ENCODE measurements at regions not wholly inside any gene's neighbourhood (a gene's known extent, or its start where the extent isn't known, plus 50 kb on each side); places are given as distances from the start of the nearest gene placed in this dataset.

DNA sequence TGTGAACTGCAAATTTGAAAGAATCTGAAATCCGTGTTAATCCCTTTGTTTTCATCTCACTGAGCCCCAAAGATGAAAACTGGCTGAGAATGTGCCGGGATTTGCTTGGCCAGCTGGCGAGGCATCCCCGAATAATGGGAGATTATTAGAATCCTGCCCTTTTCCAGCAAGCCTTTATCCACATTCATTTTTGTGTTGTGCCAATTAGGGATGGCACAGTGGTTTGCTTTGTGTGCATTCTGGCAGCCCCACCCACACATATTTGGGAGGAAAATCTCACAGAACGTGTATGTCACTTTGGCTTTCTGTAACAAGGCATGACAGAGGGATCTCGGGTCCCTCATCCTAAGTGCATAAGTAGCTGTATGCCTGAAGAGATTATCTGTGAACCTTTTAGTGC, 405.8 kb upstream of the FAM98A start:
- TF ChIP-seq, protein P1, sequence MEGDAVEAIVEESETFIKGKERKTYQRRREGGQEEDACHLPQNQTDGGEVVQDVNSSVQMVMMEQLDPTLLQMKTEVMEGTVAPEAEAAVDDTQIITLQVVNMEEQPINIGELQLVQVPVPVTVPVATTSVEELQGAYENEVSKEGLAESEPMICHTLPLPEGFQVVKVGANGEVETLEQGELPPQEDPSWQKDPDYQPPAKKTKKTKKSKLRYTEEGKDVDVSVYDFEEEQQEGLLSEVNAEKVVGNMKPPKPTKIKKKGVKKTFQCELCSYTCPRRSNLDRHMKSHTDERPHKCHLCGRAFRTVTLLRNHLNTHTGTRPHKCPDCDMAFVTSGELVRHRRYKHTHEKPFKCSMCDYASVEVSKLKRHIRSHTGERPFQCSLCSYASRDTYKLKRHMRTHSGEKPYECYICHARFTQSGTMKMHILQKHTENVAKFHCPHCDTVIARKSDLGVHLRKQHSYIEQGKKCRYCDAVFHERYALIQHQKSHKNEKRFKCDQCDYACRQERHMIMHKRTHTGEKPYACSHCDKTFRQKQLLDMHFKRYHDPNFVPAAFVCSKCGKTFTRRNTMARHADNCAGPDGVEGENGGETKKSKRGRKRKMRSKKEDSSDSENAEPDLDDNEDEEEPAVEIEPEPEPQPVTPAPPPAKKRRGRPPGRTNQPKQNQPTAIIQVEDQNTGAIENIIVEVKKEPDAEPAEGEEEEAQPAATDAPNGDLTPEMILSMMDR (IDR thresholded peaks at IDR 0.05; ENCODE audit: low read depth, low read length), result no peak
- no peak for DNase-seq (ENCODE audit: extremely low read depth, low read depth)

DNA sequence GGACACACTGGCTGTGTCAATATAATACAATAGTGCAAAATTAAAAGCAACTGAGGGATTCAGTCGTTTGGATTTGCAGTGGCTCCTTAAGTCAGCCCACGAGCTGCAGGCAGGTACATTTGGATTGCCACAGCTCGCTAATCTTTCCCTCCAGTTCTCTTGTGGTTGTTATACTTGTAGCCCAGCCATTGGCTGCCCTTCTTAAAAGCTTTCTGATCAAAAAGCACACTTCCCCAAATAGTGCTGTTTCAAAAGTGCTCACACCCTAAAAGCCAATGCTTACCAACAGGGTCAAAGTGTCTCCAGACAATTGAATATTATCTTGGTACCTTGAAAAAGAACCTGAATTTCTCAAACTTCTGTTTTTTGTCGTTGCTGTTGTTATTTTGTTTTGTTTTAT, 404.7 kb upstream of the FAM98A start:
- TF ChIP-seq, protein P1 (IDR thresholded peaks at IDR 0.05; ENCODE audit: low read depth, low read length), result no peak
- DNase-seq (ENCODE audit: extremely low read depth, low read depth), result no peak

DNA sequence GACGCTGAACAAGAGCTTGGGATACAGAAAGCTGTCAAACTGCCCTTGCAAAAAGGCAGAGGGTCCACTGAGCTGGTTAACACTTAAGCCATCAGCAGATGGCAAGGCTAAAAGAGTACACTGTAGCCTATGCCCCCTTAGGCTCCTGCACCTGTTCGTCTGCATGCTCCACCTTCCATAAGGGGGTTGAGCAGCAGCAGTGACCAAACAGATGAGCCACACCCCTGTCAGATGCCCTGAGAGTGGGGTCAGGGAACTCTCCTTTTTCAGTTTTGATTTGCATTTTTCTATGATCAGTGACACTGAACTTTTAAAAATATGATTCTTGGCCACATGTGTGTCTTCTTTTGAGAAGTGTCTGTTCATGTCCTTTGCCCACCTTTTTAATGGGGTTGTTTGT, 402.5 kb upstream of the FAM98A start:
- DNase-seq (ENCODE audit: extremely low read depth, low read depth), result no peak

DNA sequence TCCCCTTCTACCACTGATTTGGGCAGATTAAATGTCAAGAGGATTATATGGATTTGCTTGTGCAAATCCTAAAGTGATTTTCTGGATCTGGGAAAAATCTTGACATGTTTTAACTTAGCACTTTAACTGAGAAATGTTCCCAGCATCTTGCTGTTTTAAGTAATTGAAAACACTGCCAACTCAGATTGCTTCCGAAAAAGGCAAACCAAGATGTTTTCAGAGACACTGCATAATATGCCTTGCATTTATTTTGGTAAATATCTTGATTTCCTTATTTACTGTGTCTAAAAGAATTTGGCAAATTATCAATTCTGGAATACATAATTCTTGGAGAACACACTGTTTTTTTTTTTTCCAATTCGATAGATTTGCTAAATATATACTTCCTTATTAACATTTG, 385.0 kb upstream of the FAM98A start:
- TF ChIP-seq, protein P1 (IDR thresholded peaks at IDR 0.05; ENCODE audit: low read depth, low read length), result no peak
- DNase-seq (ENCODE audit: extremely low read depth, low read depth), result no peak

More for the DNA sequence above, 402.5 kb upstream of the FAM98A start:
- TF ChIP-seq, protein P1 (IDR thresholded peaks at IDR 0.05; ENCODE audit: low read depth, low read length), result no peak

DNA sequence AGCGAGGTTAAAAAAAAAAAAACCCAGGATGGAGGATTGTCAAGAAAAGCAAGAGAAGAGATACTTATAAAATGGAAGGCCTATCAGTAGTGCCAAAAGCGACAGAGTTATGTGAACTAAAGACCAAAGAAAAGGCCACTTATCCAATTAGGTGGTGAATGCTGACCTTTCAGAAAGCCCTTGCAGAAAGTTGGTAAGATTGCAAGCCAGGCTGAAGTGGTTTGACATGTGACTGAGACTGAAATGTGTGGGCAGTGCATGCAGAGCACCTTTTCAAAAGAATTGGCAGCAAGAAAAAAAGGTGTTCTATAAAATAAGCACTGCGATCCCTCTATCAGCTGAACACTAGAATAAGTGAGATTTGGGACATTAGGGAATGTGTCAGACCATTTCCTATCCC, 379.4 kb upstream of the FAM98A start:
- TF ChIP-seq, protein P1 (IDR thresholded peaks at IDR 0.05; ENCODE audit: low read depth, low read length), result no peak
- DNase-seq (ENCODE audit: extremely low read depth, low read depth), result no peak

DNA sequence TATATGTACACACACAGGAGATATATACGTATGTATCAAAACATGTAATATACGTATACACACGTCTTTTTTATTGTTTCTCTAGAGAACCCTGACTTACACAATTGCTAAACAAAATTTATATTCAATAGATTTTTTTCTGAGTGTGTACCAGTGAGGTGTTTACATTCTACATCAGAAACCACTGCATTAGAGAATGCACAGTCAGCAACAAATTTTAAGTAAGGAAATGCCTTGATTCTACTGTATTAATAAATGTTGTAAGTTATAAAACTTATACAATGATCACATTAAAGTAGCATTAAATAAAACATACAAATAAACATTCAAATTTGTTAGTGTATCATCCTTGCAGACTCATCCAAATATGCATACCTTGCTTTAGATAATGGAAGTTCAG, 376.4 kb upstream of the FAM98A start:
- no peak for DNase-seq (ENCODE audit: extremely low read depth, low read depth)
- TF ChIP-seq, protein P1 (IDR thresholded peaks at IDR 0.05; ENCODE audit: low read depth, low read length), result no peak

DNA sequence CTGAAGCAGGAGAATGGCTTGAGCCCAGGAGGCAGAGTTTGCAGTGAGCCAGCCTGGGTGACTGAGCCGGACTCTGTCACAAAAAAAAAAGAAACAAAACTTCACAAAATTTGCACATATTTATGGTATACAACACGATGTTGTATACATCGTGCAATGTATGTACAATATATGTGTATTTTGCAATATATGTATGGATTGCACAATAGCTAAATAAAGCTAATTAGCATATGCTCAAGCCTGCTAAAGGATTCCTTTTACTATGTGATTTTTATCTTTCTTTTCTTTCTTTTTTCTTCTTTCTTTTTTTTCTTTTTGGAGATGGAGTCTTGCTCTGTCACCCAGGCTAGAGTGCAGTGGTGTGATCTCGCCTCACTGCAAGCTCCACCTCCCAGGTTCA, 368.0 kb upstream of the FAM98A start:
- TF ChIP-seq, protein P1 (IDR thresholded peaks at IDR 0.05; ENCODE audit: low read depth, low read length), result no peak
- DNase-seq (ENCODE audit: extremely low read depth, low read depth), result no peak
